Activated CD4-positive, alpha-beta memory T cell treated with anti-CD3 and anti-CD28 coated beads, Interleukin-2, amount 10 ng/mL, durations not matched to agents 7 days and 5 days (primary cell): ENCODE measurements at regions not wholly inside any gene's neighbourhood (a gene's known extent, or its start where the extent isn't known, plus 50 kb on each side); places are given as distances from the start of the nearest gene placed in this dataset.

ENCODE experiments used
- CTCF ChIA-PET: fragments of 350-600 bp; sonication (Branson Sonifier 250); formaldehyde crosslinking; loops from one replicate; lab custom pipeline; 2021; ENCODE audit warnings: antibody characterized with exemption, inconsistent platforms; lab: Charles Lee
- POLR2A ChIA-PET: fragments of 350-600 bp; sonication (Branson Sonifier 250); formaldehyde crosslinking; loops from one replicate; lab custom pipeline; 2021; ENCODE audit warnings: antibody characterized with exemption; lab: Charles Lee
- DNase-seq: peaks from one replicate; pipeline ENCODE4 v3.0.0-alpha.2; 2020
- H3K27ac Mint-ChIP-seq: one replicate; pipeline ENCODE4 v1.8.0; 2021; ENCODE audit warnings: mild to moderate bottlenecking, mixed read lengths
- H3K27me3 Mint-ChIP-seq: one replicate; pipeline ENCODE4 v1.8.0; 2021; ENCODE audit warnings: mixed read lengths
- H3K36me3 Mint-ChIP-seq: one replicate; pipeline ENCODE4 v1.8.0; 2021; ENCODE audit warnings: low read depth, mixed read lengths
- H3K4me1 Mint-ChIP-seq: one replicate; pipeline ENCODE4 v1.8.0; 2021; ENCODE audit warnings: mixed read lengths
- H3K4me3 Mint-ChIP-seq: one replicate; pipeline ENCODE4 v1.8.0; 2021; ENCODE audit warnings: mild to moderate bottlenecking, mixed read lengths
- H3K9me3 Mint-ChIP-seq: one replicate; pipeline ENCODE4 v1.8.0; 2021; ENCODE audit warnings: mixed read lengths

DNA sequence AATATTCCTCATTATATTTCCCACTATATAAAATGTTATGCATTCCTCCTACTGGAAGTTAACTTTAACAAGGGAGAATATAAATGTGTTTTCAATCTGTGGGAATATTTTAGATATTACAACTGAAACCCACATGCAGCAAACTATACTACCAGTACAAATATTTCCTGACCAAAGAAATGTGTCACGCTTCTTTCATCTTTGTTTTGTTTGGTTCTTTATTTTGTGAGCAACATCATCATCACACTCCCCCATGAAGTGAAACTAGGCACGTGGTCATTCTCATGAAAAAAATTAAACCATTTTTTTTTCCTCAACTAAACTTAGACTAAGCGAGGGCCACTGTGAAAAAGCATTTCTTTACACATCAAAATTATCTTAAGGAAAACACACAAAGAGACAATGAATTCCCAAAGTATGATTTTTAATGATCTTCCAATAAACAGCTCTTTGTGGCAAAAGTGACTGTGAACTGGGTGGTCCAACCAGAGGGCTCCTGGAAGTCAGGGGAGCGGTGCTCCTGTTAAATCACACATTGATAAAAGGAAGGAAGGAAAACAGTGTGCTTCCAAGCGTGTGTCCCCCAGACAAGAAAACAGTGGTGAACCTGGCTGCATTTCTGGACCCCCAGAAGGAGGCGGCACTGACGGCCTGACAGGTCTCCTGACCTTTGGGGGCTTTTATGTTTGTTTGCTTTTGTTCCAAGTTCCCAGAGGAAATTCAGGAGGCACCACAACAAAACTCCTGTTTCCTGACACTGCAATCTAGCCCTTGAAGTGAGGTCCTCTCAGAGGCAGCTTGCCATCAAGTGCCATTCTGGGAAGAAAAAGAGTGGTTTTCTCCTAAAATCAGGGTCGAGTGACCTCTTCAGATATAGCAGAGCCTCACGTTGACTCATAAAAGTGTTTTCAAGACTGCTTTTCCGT is 166.8 kb upstream of the FOXQ1 start:
- no peak overlapping the region for H3K27ac Mint-ChIP-seq
- ChIA-PET CTCF (no interaction called here), POLR2A (no interaction called here)
- no peak for DNase-seq
- no peaks in the 10 kb centered on the region for H3K4me1 Mint-ChIP-seq
- H3K36me3 Mint-ChIP-seq, result no peaks in the 10 kb centered on the region
- peaks cover 5% of the 10 kb centered on the region for H3K27me3 Mint-ChIP-seq
- no peak overlapping the region for H3K4me3 Mint-ChIP-seq
- no peaks in the 10 kb centered on the region for H3K9me3 Mint-ChIP-seq

GRCh38 chr6:1143655-1144054 is 168.2 kb upstream of the FOXQ1 start:
- Mint-ChIP-seq H3K9me3 (no peaks in the 10 kb centered on the region), H3K27ac (no peak overlapping the region), H3K27me3 (peaks cover 7% of the 10 kb centered on the region), H3K4me3 (no peak overlapping the region), H3K36me3 (no peaks in the 10 kb centered on the region), H3K4me1 (no peaks in the 10 kb centered on the region)
- no peak for DNase-seq
- POLR2A ChIA-PET, result no interaction called here
- CTCF ChIA-PET, result no interaction called here

GRCh38 chr6:1139155-1139890 is 172.6 kb upstream of the FOXQ1 start:
- Mint-ChIP-seq H3K4me1 (no peaks in the 10 kb centered on the region), H3K9me3 (no peaks in the 10 kb centered on the region), H3K4me3 (no peak overlapping the region), H3K27ac (no peak overlapping the region), H3K27me3 (peaks cover 9% of the 10 kb centered on the region), H3K36me3 (no peaks in the 10 kb centered on the region)
- ChIA-PET POLR2A (no interaction called here), CTCF (no interaction called here)
- DNase-seq, result no peak

DNA sequence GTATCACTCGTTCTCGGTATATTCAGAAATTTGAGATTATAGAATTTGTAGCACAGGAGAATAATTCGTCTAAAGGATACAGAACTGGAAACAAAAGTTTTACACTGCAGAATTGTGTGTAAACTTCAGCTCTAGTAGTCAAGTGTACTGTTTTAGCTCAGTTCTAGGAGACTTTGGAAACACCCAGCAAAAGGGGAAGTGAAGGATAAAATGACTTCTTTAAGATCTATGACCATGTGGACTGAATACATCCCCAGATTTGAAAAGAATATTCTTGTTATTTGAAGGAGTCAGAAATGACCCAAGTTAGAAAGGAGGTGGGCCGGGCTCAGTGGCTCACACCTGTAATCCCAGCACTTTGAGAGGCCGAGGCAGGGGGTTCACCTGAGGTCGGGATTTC is 174.0 kb upstream of the FOXQ1 start:
- Mint-ChIP-seq H3K4me1 (no peaks in the 10 kb centered on the region), H3K9me3 (no peaks in the 10 kb centered on the region), H3K27me3 (peaks cover 9% of the 10 kb centered on the region), H3K27ac (no peak overlapping the region), H3K4me3 (no peak overlapping the region), H3K36me3 (no peaks in the 10 kb centered on the region)
- CTCF ChIA-PET, result no interaction called here
- no peak for DNase-seq
- POLR2A ChIA-PET, result no interaction called here

DNA sequence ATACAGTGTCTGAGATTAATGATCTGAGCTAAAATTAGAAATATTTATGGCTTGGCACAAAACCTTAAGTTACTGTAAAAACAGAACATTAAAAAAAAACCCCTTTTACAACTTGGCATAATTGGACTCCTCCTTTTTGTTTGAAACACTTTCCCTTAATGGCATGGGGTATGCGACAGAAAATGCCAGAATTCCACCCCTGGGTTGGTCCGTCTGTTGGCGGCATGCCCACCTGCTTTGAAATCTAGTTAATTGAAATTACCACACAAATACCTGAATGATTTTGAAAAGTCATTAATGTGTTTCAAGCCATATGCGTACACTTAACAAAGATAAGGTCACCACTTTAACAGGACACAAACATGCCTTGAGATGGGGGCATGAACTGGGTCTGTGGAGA is 175.1 kb upstream of the FOXQ1 start:
- ChIA-PET POLR2A (no interaction called here), CTCF (no interaction called here)
- H3K27ac Mint-ChIP-seq, result no peak overlapping the region
- H3K36me3 Mint-ChIP-seq, result no peaks in the 10 kb centered on the region
- peaks cover 9% of the 10 kb centered on the region for H3K27me3 Mint-ChIP-seq
- H3K4me1 Mint-ChIP-seq, result no peaks in the 10 kb centered on the region
- no peak for DNase-seq
- H3K9me3 Mint-ChIP-seq, result no peaks in the 10 kb centered on the region
- no peak overlapping the region for H3K4me3 Mint-ChIP-seq

GRCh38 chr6:1136415-1136774 is 175.5 kb upstream of the FOXQ1 start:
- Mint-ChIP-seq H3K36me3 (no peaks in the 10 kb centered on the region), H3K4me3 (no peak overlapping the region), H3K27me3 (peaks cover 9% of the 10 kb centered on the region), H3K4me1 (no peaks in the 10 kb centered on the region), H3K27ac (no peak overlapping the region), H3K9me3 (no peaks in the 10 kb centered on the region)
- POLR2A ChIA-PET, result no interaction called here
- CTCF ChIA-PET, result no interaction called here
- DNase-seq, result no peak

DNA sequence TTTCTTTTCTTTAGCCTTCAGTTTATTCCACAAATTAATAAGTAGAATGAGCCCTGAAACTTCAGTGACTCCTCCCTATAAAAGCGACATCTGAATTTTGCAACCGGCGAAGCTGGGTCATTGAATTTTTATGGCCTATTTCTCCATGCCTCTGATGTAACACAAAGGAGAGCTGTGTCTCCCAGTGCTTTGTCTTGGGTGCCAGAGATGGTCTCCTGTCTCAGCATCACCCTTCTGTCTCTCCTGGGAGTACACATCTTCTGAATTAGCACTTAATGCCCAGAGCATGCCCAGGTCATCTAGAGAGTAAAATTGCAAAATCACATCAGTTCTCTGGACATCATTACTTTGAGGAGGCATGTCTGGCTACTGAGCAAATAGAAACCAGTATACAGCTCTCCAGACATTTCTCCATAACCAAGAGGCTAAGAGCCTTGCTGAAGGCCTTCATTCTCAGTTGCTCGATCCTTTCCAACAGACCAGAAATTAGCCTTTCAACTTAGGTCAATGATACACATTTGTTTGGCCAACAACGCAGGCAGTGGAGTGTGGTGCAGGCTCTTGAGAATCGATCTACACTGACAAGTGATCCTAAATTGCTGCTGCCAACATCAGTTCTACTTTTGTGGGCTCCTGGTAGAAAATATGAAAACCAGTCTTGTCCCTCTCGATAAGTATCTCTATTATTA is 176.0 kb upstream of the FOXQ1 start:
- Mint-ChIP-seq H3K27me3 (peaks cover 9% of the 10 kb centered on the region), H3K9me3 (no peaks in the 10 kb centered on the region), H3K27ac (no peak overlapping the region), H3K36me3 (no peaks in the 10 kb centered on the region), H3K4me3 (no peak overlapping the region), H3K4me1 (no peaks in the 10 kb centered on the region)
- DNase-seq, result no peak
- POLR2A ChIA-PET, result no interaction called here
- CTCF ChIA-PET, result no interaction called here

GRCh38 chr6:1131285-1132079 is 180.4 kb upstream of the FOXQ1 start:
- no peak for DNase-seq
- H3K27ac Mint-ChIP-seq, result no peak overlapping the region
- no peaks in the 10 kb centered on the region for H3K36me3 Mint-ChIP-seq
- H3K9me3 Mint-ChIP-seq, result no peaks in the 10 kb centered on the region
- ChIA-PET POLR2A (no interaction called here), CTCF (no interaction called here)
- peaks cover 5% of the 10 kb centered on the region for H3K27me3 Mint-ChIP-seq
- H3K4me1 Mint-ChIP-seq, result no peaks in the 10 kb centered on the region
- no peak overlapping the region for H3K4me3 Mint-ChIP-seq

GRCh38 chr6:1130709-1131108 is 181.2 kb upstream of the FOXQ1 start:
- Mint-ChIP-seq H3K27ac (no peak overlapping the region), H3K27me3 (peaks cover 5% of the 10 kb centered on the region), H3K9me3 (no peaks in the 10 kb centered on the region), H3K4me1 (no peaks in the 10 kb centered on the region), H3K4me3 (no peak overlapping the region), H3K36me3 (no peaks in the 10 kb centered on the region)
- no peak for DNase-seq
- CTCF ChIA-PET, result no interaction called here
- POLR2A ChIA-PET, result no interaction called here

- H3K4me1 Mint-ChIP-seq, result no peaks in the 10 kb centered on the region
- H3K27ac Mint-ChIP-seq, result no peak overlapping the region
- H3K36me3 Mint-ChIP-seq, result no peaks in the 10 kb centered on the region
- POLR2A ChIA-PET, result no interaction called here
- CTCF ChIA-PET, result no interaction called here
- H3K9me3 Mint-ChIP-seq, result no peaks in the 10 kb centered on the region
- H3K27me3 Mint-ChIP-seq, result no peaks in the 10 kb centered on the region
- no peak for DNase-seq
- H3K4me3 Mint-ChIP-seq, result no peak overlapping the region
These were observed 182.8 kb upstream of the FOXQ1 start for GRCh38 chr6:1129131-1129530.

- no peak overlapping the region for H3K27ac Mint-ChIP-seq
- no peaks in the 10 kb centered on the region for H3K4me1 Mint-ChIP-seq
- CTCF ChIA-PET, result no interaction called here
- H3K4me3 Mint-ChIP-seq, result no peak overlapping the region
- H3K9me3 Mint-ChIP-seq, result no peaks in the 10 kb centered on the region
- H3K36me3 Mint-ChIP-seq, result no peaks in the 10 kb centered on the region
- DNase-seq, result no peak
- POLR2A ChIA-PET, result no interaction called here
- H3K27me3 Mint-ChIP-seq, result no peaks in the 10 kb centered on the region
These were observed 184.2 kb upstream of the FOXQ1 start for GRCh38 chr6:1127597-1128288.

GRCh38 chr6:1127129-1127528 is 184.8 kb upstream of the FOXQ1 start:
- Mint-ChIP-seq H3K9me3 (no peaks in the 10 kb centered on the region), H3K36me3 (no peaks in the 10 kb centered on the region), H3K4me3 (no peak overlapping the region), H3K27me3 (no peaks in the 10 kb centered on the region), H3K4me1 (no peaks in the 10 kb centered on the region), H3K27ac (no peak overlapping the region)
- POLR2A ChIA-PET, result no interaction called here
- CTCF ChIA-PET, result no interaction called here
- DNase-seq, result no peak
